GM06990 (cell line): ENCODE measurements at regions not wholly inside any gene's neighbourhood (a gene's known extent, or its start where the extent isn't known, plus 50 kb on each side); places are given as distances from the start of the nearest gene placed in this dataset.

Experiments
- DNase-seq: peaks from one replicate; pipeline ENCODE4 v3.0.0-alpha.2; 2011; ENCODE audit not compliant: insufficient read length; ENCODE audit errors: extremely low read depth
- H3K27me3 ChIP-seq: replicated peaks from 2 replicates; pipeline ENCODE4 v1.6.0; 2011; ENCODE audit warnings: low read length; ENCODE audit not compliant: control insufficient read depth, insufficient read depth
- H3K36me3 ChIP-seq: 2 replicates; pipeline ENCODE4 v1.5.1; 2011; ENCODE audit warnings: low read length; ENCODE audit not compliant: control insufficient read depth, insufficient read depth
- H3K4me3 ChIP-seq: replicated peaks from 2 replicates; pipeline ENCODE4 v1.5.1; 2011; ENCODE audit warnings: low read depth, mild to moderate bottlenecking, control low read depth, low read length
- CTCF ChIP-seq: IDR thresholded peaks from 2 replicates; pipeline ENCODE4 v1.5.1; 2011; ENCODE audit warnings: low read length, control low read depth, mild to moderate bottlenecking, inconsistent platforms; ENCODE audit not compliant: insufficient read depth, poor library complexity, severe bottlenecking

- no peak for TF ChIP-seq CTCF
- H3K27me3 ChIP-seq = peaks cover 1% of the 10 kb centered on the region
- no peak overlapping the region for H3K4me3 ChIP-seq
- H3K36me3 ChIP-seq = no peaks in the 10 kb centered on the region
- no peak for DNase-seq
Observed at GRCh38 chr14:96626121-96626768, 124.1 kb downstream of the PAPOLA start.

DNA sequence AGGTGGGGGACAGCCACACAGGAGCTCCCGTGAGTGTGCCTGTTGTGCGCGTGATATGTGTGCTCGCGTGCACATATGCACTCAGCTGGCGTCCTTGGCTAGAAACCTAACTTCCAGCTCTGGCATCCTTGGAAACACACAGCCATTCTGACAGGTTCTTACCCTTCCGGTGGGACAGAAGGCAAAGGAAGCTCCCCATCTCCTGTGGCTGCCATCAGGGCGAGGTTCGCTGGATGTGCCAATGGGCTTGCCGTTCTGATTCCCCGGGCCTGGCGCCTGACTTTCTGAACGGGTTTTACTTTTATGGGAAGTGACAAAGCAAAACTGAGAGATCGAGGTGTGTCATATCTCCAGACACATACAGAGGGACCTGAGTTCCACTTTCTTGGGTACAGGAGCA, 124.7 kb downstream of the PAPOLA start:
- Histone ChIP-seq H3K4me3 (no peak overlapping the region), H3K27me3 (no peaks in the 10 kb centered on the region; the same call in none of the 2 replicates), H3K36me3 (no peaks in the 10 kb centered on the region)
- DNase-seq = no peak
- no peak for TF ChIP-seq CTCF

- TF ChIP-seq CTCF = no peak
- H3K4me3 ChIP-seq = no peak overlapping the region
- no peaks in the 10 kb centered on the region for H3K36me3 ChIP-seq
- no peaks in the 10 kb centered on the region; the same call in none of the 2 replicates for H3K27me3 ChIP-seq
- no peak for DNase-seq
Observed at GRCh38 chr14:96627386-96627785, 125.2 kb downstream of the PAPOLA start.

DNA sequence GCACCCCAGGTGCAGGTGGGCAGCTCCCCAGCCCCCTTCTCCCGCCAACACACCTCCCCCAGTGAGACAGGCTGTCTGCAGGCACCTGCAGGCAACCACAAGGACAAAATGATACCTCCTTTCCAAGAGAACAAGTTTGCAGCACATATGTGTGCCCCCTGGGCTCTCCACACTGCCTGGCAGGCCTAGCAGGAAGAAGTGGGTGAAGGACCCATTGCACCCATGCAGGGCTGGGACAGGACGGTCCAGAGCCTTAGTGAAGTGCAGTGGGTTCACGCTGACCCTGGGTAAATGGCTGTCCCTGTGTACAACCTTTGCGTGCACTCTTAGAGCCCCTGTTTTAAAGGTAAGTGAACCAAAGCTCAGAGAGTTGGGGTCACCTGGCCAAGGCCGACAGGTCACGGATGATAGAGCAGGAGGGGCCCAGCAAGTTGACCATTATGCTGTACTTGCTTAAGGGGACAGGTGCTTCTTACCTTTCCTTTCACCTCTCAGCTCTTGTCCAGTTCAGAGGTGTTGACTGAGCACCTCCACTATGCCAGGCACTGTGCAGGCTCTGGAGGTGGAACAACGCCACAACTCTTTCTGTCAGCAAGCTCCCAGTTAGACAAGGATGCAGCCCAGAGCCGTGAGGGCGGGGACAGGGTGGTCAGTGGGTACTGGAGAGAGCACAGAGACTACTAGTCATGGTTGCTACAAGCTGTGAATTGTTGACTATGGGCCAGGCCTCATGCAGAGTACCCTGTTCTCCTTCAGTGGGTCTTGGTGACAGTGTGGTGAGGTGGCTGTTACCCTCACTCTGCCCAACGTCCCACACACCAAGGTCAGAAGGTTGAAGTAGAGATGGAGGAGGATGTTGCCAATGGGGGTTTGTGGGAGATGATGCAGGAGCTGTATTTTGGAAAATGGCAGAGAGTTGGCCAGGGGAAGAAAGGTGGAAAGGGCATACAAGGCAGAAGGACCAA, 125.9 kb downstream of the PAPOLA start:
- no peak for DNase-seq

GRCh38 chr14:96629082-96629481, 126.9 kb downstream of the PAPOLA start:
- Histone ChIP-seq H3K36me3 (no peaks in the 10 kb centered on the region), H3K27me3 (no peaks in the 10 kb centered on the region; the same call in none of the 2 replicates), H3K4me3 (no peak overlapping the region)
- TF ChIP-seq CTCF = no peak
- DNase-seq = no peak

More for the DNA sequence above, 125.9 kb downstream of the PAPOLA start:
- TF ChIP-seq CTCF = no peak
- no peak overlapping the region for H3K4me3 ChIP-seq
- no peaks in the 10 kb centered on the region; the same call in none of the 2 replicates for H3K27me3 ChIP-seq
- no peaks in the 10 kb centered on the region for H3K36me3 ChIP-seq
